NCI-H2196 (cell line): ENCODE measurements at regions not wholly inside any gene's neighbourhood (a gene's known extent, or its start where the extent isn't known, plus 50 kb on each side); places are given as distances from the start of the nearest gene placed in this dataset.
"Not testable (repeated sequence)": the region's sequence is repeated elsewhere in the genome, so short reads cannot be mapped to it uniquely, and the experiment has no call there.

Source experiments
- DNase-seq: peaks from one replicate; lab custom pipeline; 2025; ENCODE audit not compliant: unreplicated experiment; lab: John Stamatoyannopoulos, UW

- no peak for DNase-seq
Observed at GRCh38 chr20:53819973-53820451, 226.4 kb upstream of the ZNF217 start.

DNA sequence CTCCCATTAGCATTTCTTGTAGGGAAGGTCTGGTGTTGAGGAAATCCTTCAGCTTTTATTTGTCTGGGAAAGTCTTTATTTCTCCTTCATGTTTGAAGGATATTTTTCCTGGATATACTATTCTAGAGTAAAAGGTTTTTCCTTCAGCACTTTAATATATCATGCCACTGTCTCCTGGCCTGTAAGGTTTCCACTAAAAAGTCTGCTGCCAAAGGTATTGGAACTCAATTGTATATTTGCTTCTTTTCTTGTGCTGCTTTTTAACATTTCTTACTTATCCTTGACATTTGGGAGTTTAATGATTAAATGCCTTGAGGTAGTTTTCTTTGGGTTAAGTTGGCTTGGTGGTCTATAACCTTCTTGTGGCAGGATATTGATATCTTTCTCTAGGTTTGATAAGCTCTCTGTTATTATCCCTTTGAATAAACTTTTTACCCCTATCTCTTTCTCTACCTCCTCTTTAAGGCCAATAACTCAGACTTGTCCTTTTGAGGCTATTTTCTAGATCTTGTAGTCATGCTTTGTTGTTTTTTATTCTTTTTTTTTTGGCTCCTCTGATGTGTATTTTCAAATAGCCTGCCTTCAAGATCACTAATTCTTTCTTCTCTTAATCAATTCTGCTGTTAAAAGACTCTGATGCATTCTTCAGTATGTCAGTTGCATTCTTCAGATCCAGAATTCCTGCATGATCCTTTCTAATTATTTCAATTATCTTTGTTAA is 225.0 kb upstream of the ZNF217 start:
- DNase-seq, result no peak

GRCh38 chr20:53817513-53817912 is 223.9 kb upstream of the ZNF217 start:
- not testable (repeated sequence) for DNase-seq

DNA sequence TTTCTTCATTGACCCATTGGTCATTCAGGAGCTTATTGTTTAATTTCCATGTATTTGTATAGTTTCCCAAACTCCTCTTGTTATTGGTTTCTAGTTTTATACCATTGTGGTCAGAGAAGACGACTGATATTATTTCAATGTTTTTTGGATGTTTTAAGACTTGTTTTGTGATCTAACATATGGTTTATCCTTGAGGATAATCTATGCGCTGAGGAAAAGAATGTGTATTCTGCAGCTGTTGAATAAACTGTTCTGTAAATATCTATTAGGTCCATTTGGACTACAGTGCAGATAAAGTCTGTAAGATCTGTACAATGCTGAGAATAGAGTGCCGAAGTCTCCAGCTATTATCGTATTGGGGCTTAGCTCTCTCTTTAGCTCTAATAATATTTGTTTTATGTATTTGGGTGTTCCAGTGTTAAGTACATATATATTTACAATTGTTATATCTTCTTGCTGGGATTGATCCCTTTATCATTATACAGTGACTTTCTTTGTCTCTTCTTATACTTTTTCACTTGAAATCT is 223.3 kb upstream of the ZNF217 start:
- DNase-seq, result no peak

- DNase-seq, result no peak
Observed at GRCh38 chr20:53815509-53815908, 221.9 kb upstream of the ZNF217 start.

DNA sequence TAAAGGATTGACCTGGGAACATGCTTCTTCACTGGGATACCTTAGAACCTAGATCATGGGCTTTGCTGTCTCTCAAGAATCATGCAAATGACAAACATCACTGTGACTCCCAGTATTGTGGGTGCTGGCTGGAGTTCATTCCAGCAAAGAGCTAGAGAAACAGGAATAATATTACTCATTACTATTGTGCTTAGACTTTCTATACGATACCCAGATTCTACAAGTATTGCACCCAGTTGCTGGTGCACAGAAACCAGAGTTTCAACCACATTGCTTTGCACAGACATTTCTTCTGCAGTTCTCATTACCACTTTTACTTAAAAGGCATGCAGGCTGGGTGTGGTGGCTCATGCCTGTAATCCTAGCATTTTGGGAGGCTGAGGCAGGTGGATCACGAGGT is 220.4 kb upstream of the ZNF217 start:
- no peak for DNase-seq

- no peak for DNase-seq
Observed at GRCh38 chr20:53813636-53814035, 220.0 kb upstream of the ZNF217 start.

DNA sequence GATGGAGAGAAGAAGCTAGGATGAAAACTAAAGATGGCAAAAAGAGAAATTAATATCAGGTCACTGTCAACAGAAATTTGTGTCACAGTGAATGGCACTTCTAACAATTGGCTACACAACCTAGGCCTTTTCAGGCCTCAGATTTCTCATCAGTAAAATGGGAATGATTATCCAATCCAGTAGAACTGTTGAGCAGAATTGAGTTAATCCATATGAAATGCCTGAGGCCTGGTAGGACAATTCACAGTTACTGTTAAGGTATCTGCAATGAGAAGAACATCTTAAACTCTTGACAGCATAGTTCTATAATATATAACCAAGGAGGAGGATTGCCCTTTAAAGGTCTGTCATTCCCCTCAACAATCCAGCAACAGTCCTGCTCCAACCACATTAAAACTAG is 217.9 kb upstream of the ZNF217 start:
- DNase-seq, result no peak

- no peak for DNase-seq
Observed at GRCh38 chr20:53810661-53811355, 217.2 kb upstream of the ZNF217 start.

DNA sequence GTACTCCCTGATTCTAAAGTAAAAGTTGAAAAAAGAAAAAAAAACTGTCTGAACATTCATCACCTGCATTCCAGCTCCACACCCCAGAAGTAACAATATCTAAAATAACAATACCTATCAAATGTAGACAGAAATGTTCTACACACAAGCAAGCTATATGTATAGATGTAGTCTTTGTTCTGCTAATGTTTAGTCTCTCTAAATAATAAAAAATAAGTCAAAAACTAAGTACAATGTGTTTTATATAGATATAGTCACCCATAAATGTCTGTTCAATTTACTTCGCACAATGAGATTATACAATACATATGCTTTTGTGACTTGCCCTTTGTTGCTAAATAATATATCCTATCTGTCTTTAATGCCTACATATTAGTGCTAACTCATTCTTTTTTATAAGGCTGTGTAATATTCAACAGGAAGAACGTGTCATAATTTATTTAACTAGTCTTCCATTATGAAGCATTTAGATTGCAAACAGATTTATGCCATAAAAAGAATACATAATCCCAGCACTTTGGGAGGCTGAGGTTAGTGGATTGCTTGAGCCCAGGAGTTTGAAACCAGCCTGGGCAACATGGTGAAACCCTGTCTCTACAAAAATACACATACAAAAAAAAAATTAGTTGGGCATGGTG is 216.2 kb upstream of the ZNF217 start:
- no peak for DNase-seq

DNA sequence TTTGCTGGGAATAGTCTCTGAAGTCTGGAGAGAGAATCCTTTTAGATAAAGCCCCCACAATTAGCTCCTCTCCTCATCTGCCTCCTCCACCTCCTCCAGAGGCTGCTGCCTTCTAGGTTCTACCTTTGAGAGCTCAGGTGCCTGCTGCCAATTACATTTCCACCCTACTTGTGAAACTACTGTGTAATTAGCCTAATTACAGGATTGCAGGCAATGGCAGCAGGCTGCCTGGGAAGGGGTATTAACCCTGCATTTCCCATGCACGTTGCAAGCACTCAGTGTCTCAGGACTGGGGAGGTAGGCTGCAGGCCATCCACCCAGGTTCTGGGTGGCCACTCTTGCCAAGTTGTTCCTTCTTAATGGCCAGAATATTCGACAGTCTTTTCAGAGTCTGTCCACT is 215.6 kb upstream of the ZNF217 start:
- DNase-seq, result no peak

- DNase-seq, result no peak
Observed at GRCh38 chr20:53808733-53809132, 215.1 kb upstream of the ZNF217 start.

- not testable (repeated sequence) for DNase-seq
Observed at GRCh38 chr20:53808302-53808701, 214.7 kb upstream of the ZNF217 start.

- no peak for DNase-seq
Observed at GRCh38 chr20:53806683-53807401, 213.2 kb upstream of the ZNF217 start.

- no peak for DNase-seq
Observed at GRCh38 chr20:53805895-53806384, 212.3 kb upstream of the ZNF217 start.

- no peak for DNase-seq
Observed at GRCh38 chr20:53804920-53805894, 211.6 kb upstream of the ZNF217 start.

DNA sequence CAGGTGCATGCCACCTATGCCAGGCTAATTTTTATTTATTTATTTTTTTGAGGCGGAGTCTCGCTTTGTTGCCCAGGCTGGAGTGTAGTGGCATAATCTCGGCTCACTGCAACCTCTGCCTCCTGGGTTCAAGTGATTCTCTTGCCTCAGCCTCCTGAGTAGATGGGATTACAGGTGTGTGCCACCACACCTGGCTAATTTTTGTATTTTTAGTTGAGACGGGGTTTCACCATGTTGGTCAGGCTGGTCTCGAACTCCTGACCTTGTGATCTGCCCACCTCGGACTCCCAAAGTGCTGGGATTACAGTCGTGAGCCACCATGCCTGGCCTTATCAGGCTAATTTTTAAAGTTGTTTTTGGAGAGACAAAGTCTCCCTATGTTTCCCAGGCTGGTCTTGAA is 210.7 kb upstream of the ZNF217 start:
- not testable (repeated sequence) for DNase-seq

DNA sequence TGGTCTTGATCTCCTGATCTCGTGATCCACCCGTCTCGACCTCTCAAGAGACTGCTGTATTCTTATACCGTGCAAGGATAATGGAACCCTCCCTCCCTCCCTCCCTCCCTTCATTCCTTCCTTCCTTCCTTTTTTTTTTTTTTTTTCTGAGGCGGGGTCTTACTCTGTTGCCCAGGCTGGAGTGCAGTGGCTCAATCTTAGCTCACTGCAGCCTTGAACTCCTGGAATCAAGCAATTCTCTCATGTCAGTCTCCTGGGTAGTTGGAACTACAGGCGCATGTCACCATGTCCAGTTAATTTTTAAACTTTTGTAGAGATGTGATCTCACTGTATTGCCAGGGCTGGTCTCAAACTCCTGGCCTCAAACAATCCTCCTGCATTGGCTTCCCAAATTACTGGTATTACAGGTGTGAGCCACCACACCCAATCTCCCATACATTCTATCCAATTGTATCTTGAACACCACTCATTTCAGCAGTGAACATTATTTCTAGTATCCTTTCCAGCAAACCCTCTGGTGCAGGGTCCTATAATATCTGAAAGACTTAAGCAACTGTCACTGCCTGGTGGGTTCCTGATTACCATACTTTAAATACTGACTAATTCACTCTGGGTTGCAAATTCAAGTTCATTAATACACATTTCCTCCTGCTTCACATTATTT is 210.0 kb upstream of the ZNF217 start:
- DNase-seq, result no peak

DNA sequence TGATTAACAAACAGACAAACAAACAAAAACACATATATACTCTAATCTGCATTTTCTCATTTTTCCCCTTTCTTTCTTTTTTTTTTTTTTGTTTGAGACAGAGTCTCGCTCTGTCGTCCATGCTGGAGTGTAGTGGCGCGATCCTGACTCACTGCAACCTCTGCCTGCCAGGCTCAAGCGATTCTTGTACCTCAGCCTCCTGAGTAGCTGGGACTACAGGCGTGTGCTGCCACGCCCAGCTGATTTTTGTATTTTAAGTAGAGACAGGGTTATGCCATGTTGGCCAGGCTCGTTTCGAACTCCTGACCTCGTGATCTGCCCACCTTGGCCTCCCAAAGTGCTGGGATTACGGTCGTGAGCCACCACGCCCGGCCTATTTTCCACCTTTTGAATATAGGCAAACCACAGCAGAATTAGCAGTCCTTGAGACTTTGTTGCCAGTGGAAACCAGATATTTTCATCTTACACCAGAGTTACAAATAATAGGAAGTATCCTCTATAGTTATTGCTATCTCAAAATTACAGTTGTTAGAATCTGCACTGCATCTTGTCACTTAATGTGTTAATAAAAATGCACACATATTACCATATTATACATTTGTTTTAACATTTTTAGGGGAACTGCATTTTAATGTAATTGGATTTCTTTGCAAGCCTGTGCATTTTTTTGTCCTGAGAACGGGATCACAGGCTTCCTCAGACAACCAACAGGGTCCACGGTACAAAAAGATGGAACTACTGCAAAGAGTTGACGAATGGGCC is 208.2 kb upstream of the ZNF217 start:
- no peak for DNase-seq
